ENCODE measurements at regions not wholly inside any gene's neighbourhood (a gene's known extent, or its start where the extent isn't known, plus 50 kb on each side); places are given as distances from the start of the nearest gene placed in this dataset.

GRCh38 chr22:23494930-23495266, 85.2 kb downstream of the IGLL1 start:
- Histone ChIP-seq H3K4me2 (ENCODE audit: insufficient read depth, insufficient read length, low read length) (no peak overlapping the region), H3T11ph (ENCODE audit: low read length) (no peak overlapping the region), H3K9me3 (ENCODE audit: control insufficient read depth, low read depth, low read length) (no peaks in the 10 kb centered on the region), H3K23ac (ENCODE audit: insufficient read length, low read depth, low read length) (no peak overlapping the region), H4K91ac (ENCODE audit: insufficient read length, low read depth, low read length) (no peak overlapping the region), H2BK20ac (ENCODE audit: low read depth, low read length, poor library complexity, severe bottlenecking) (no peak overlapping the region), H3K79me2 (ENCODE audit: insufficient read depth, low read length) (no peaks in the 10 kb centered on the region), H4K20me1 (ENCODE audit: control insufficient read depth, insufficient read depth, insufficient read length) (no peaks in the 10 kb centered on the region), H3K56ac (ENCODE audit: insufficient read length, low read depth, low read length) (no peak overlapping the region), H3K79me1 (ENCODE audit: insufficient read depth, low read depth, low read length, poor library complexity, severe bottlenecking) (no peaks in the 10 kb centered on the region), H3K23me2 (ENCODE audit: insufficient read length, low read depth, low read length, poor library complexity, severe bottlenecking) (no peaks in the 10 kb centered on the region), H3K4me1 (ENCODE audit: insufficient read depth, low read length) (peaks cover 2% of the 10 kb centered on the region; the same call in 1 of the 2 replicates), H3K27me3 (ENCODE audit: insufficient read depth, low read length) (0 out of 2 replicates have a peak, but pooled peaks cover 2% of the 10 kb centered on the region), H3K18ac (ENCODE audit: insufficient read length, low read depth, low read length) (no peak overlapping the region), H3K27ac (ENCODE audit: insufficient read length, low read depth, low read length) (no peak overlapping the region), H4K5ac (ENCODE audit: insufficient read length, low read depth, low read length) (no peak overlapping the region), H2AK5ac (ENCODE audit: insufficient read length, low read length) (no peak overlapping the region), H2BK15ac (ENCODE audit: low read depth, low read length) (no peak overlapping the region), H2AFZ (ENCODE audit: low read length) (no peak overlapping the region), H3K14ac (ENCODE audit: insufficient read depth, low read length) (no peak overlapping the region), H3K9ac (ENCODE audit: extremely low read depth, insufficient read length, low read length) (no peak overlapping the region), H4K8ac (replicated peaks; ENCODE audit: insufficient read length, low read depth, low read length) (no peak overlapping the region), H2BK120ac (ENCODE audit: low read depth, low read length, poor library complexity, severe bottlenecking) (no peak overlapping the region), H2BK5ac (ENCODE audit: insufficient read length, low read length) (no peak overlapping the region), H3K4ac (ENCODE audit: low read depth, low read length) (no peak overlapping the region), H2BK12ac (ENCODE audit: insufficient read length, low read depth, low read length) (no peak overlapping the region)
- Mint-ChIP-seq H3K27ac (no peak overlapping the region), H3K27me3 (ENCODE audit: low read depth) (peaks cover 52% of the 10 kb centered on the region), H3K36me3 (ENCODE audit: insufficient read depth in 1 of 3, low read depth in 3 of 3) (no peaks in the 10 kb centered on the region), H3K9me3 (no peaks in the 10 kb centered on the region; a peak in 2 of 5 replicates), H3K4me3 (no peak overlapping the region), H3K4me1 (peaks cover 17 to 22% of the 10 kb centered on the region in 2 experiments)
- no peak for TF ChIP-seq CTCF (conservative IDR thresholded peaks at IDR 0.05)
- no peak for DNase-seq
- WGBS (ENCODE audit: extremely low coverage, insufficient read length, low lambda C conversion rate): no CpG with 5 or more reads among the region's 1 CpG

All from H9 (cell line).